Vagina (tissue), 2 donors: ENCODE measurements at regions not wholly inside any gene's neighbourhood (a gene's known extent, or its start where the extent isn't known, plus 50 kb on each side); places are given as distances from the start of the nearest gene placed in this dataset.

Experiments used
- CTCF ChIP-seq, 3 experiments: fragments of 450-650 bp in 2 of 3; fragments of 200-600 bp in 1 of 3; sonication (generic) in 1 of 3; IDR thresholded peaks; one replicate each; pipeline ENCODE4 v1.5.1; 2017 to 2019; ENCODE audit warnings: antibody characterized with exemption in 3 of 3, mild to moderate bottlenecking in 2 of 3, moderate library complexity in 2 of 3
- POLR2A ChIP-seq, 2 donors: fragments of 450-650 bp; IDR thresholded peaks; one replicate each; pipeline ENCODE4 v1.6.1; 2017; ENCODE audit warnings: antibody characterized with exemption in 2 of 2, mild to moderate bottlenecking in 2 of 2, moderate library complexity in 2 of 2

GRCh38 chr14:30445852-30446251 lies 113.1 kb upstream of the G2E3 start:
- TF ChIP-seq CTCF (IDR thresholded peaks at IDR 0.05) (no peak), POLR2A (IDR thresholded peaks at IDR 0.05) (no peak)
